Neural progenitor cell (in vitro differentiated cells): ENCODE measurements at regions not wholly inside any gene's neighbourhood (a gene's known extent, or its start where the extent isn't known, plus 50 kb on each side); places are given as distances from the start of the nearest gene placed in this dataset.

Experiments used
- DNase-seq: peaks from one replicate; pipeline ENCODE4 v3.0.0-alpha.2; 2016; ENCODE audit warnings: low spot score
- H2AFZ ChIP-seq: fragments of 200-600 bp; sonication (generic); replicated peaks from 2 replicates; pipeline ENCODE4 v1.6.1; 2016; ENCODE audit warnings: antibody characterized with exemption
- H3F3A ChIP-seq: fragments of 200-600 bp; sonication (generic); 2 replicates; pipeline ENCODE4 v1.6.1; 2016; ENCODE audit warnings: antibody characterized with exemption, low read depth
- H3K27ac ChIP-seq: fragments of 200-600 bp; sonication (generic); 2 replicates; pipeline ENCODE4 v1.5.1; 2016; ENCODE audit warnings: mild to moderate bottlenecking
- H3K27me3 ChIP-seq: fragments of 200-600 bp; sonication (generic); 2 replicates; pipeline ENCODE4 v1.6.1; 2016; ENCODE audit warnings: mild to moderate bottlenecking, moderate library complexity
- H3K36me3 ChIP-seq: fragments of 200-600 bp; sonication (generic); 2 replicates; pipeline ENCODE4 v1.5.1; 2016
- H3K4me1 ChIP-seq: fragments of 200-600 bp; sonication (generic); 2 replicates; pipeline ENCODE4 v1.6.1; 2016; ENCODE audit warnings: mixed run types
- H3K4me2 ChIP-seq: fragments of 200-600 bp; sonication (generic); 2 replicates; pipeline ENCODE4 v1.6.1; 2016
- H3K4me3 ChIP-seq: fragments of 200-600 bp; sonication (generic); 2 replicates; pipeline ENCODE4 v1.5.1; 2016
- H3K79me2 ChIP-seq: fragments of 200-600 bp; sonication (generic); 2 replicates; pipeline ENCODE4 v1.6.1; 2016; ENCODE audit warnings: low read depth
- H3K9ac ChIP-seq: fragments of 200-600 bp; sonication (generic); 2 replicates; pipeline ENCODE4 v1.6.1; 2016
- H3K9me3 ChIP-seq: fragments of 200-600 bp; sonication (generic); 2 replicates; pipeline ENCODE4 v1.5.1; 2016; ENCODE audit warnings: low read depth
- H4K20me1 ChIP-seq: fragments of 200-600 bp; sonication (generic); 2 replicates; pipeline ENCODE4 v1.6.1; 2016; ENCODE audit warnings: low read depth
- H3K27ac Mint-ChIP-seq: 3 replicates; pipeline ENCODE4 v1.8.0; 2021; ENCODE audit warnings: mixed read lengths
- H3K27me3 Mint-ChIP-seq: 2 replicates; pipeline ENCODE4 v1.8.0; 2022; ENCODE audit warnings: low read depth, mild to moderate bottlenecking, inconsistent platforms, moderate library complexity, mixed read lengths; ENCODE audit not compliant: insufficient read depth
- H3K36me3 Mint-ChIP-seq: 3 replicates; pipeline ENCODE4 v1.8.0; 2021; ENCODE audit warnings: mixed read lengths
- H3K4me1 Mint-ChIP-seq: 3 replicates; pipeline ENCODE4 v1.8.0; 2021; ENCODE audit warnings: mixed read lengths
- H3K4me3 Mint-ChIP-seq: 3 replicates; pipeline ENCODE4 v1.8.0; 2021; ENCODE audit warnings: mild to moderate bottlenecking, moderate library complexity, mixed read lengths
- H3K9me3 Mint-ChIP-seq: 3 replicates; pipeline ENCODE4 v1.8.0; 2020; ENCODE audit warnings: mixed read lengths
- CTCF ChIP-seq: fragments of 200-600 bp; sonication (generic); IDR thresholded peaks from 2 replicates; pipeline ENCODE4 v1.5.1; 2017; ENCODE audit warnings: antibody characterized with exemption, mild to moderate bottlenecking
- EZH2 ChIP-seq: fragments of 200-600 bp; sonication (generic); IDR thresholded peaks from 2 replicates; pipeline ENCODE4 v1.6.1; 2017; ENCODE audit warnings: antibody characterized with exemption, mild to moderate bottlenecking, moderate library complexity
- EZH2phosphoT487 ChIP-seq: fragments of 200-600 bp; sonication (generic); IDR thresholded peaks from 2 replicates; pipeline ENCODE4 v1.6.1; 2017; ENCODE audit warnings: antibody characterized with exemption

- Mint-ChIP-seq H3K9me3 (no peaks in the 10 kb centered on the region), H3K27me3 (no peaks in the 10 kb centered on the region), H3K4me1 (peaks cover 17% of the 10 kb centered on the region), H3K27ac (no peak overlapping the region), H3K4me3 (no peak overlapping the region), H3K36me3 (no peaks in the 10 kb centered on the region)
- Histone ChIP-seq H3K4me1 (no peaks in the 10 kb centered on the region), H3K4me3 (no peak overlapping the region), H3K9me3 (no peaks in the 10 kb centered on the region), H4K20me1 (no peaks in the 10 kb centered on the region), H3K27ac (no peak overlapping the region), H3K9ac (no peak overlapping the region), H3F3A (no peaks in the 10 kb centered on the region), H3K36me3 (no peaks in the 10 kb centered on the region), H3K4me2 (no peak overlapping the region), H2AFZ (no peak overlapping the region), H3K27me3 (no peaks in the 10 kb centered on the region), H3K79me2 (no peaks in the 10 kb centered on the region)
- DNase-seq: no peak
- no peak for TF ChIP-seq EZH2
- TF ChIP-seq EZH2phosphoT487: no peak
- no peak for TF ChIP-seq CTCF
Observed at GRCh38 chr4:158999166-158999682, 103.7 kb upstream of the RAPGEF2 start.

- H3K36me3 Mint-ChIP-seq: no peaks in the 10 kb centered on the region
- H3K27me3 ChIP-seq: no peaks in the 10 kb centered on the region
- no peak for TF ChIP-seq CTCF
- no peak for TF ChIP-seq EZH2
- TF ChIP-seq EZH2phosphoT487: no peak
- no peak for DNase-seq
- no peak overlapping the region for H3K4me2 ChIP-seq
- H3K36me3 ChIP-seq: no peaks in the 10 kb centered on the region
- H3K79me2 ChIP-seq: no peaks in the 10 kb centered on the region
- peaks cover 17% of the 10 kb centered on the region for H3K4me1 Mint-ChIP-seq
- no peaks in the 10 kb centered on the region for H3K4me1 ChIP-seq
- no peaks in the 10 kb centered on the region for H4K20me1 ChIP-seq
- no peaks in the 10 kb centered on the region for H3K9me3 ChIP-seq
- no peaks in the 10 kb centered on the region for H3K9me3 Mint-ChIP-seq
- no peaks in the 10 kb centered on the region for H3K27me3 Mint-ChIP-seq
- H3K4me3 ChIP-seq: no peak overlapping the region
- H3F3A ChIP-seq: no peaks in the 10 kb centered on the region
- no peak overlapping the region for H3K4me3 Mint-ChIP-seq
- H3K27ac ChIP-seq: no peak overlapping the region
- H2AFZ ChIP-seq: no peak overlapping the region
- H3K9ac ChIP-seq: no peak overlapping the region
- H3K27ac Mint-ChIP-seq: no peak overlapping the region
Observed at GRCh38 chr4:158999849-159000248, 103.0 kb upstream of the RAPGEF2 start.

- Mint-ChIP-seq H3K36me3 (no peaks in the 10 kb centered on the region), H3K9me3 (no peaks in the 10 kb centered on the region), H3K27ac (no peak overlapping the region), H3K27me3 (no peaks in the 10 kb centered on the region), H3K4me3 (no peak overlapping the region), H3K4me1 (peaks cover 14% of the 10 kb centered on the region)
- Histone ChIP-seq H3K4me3 (no peak overlapping the region), H3F3A (no peaks in the 10 kb centered on the region), H3K4me1 (peaks cover 5% of the 10 kb centered on the region), H4K20me1 (no peaks in the 10 kb centered on the region), H3K4me2 (no peak overlapping the region), H3K79me2 (no peaks in the 10 kb centered on the region), H2AFZ (no peak overlapping the region), H3K9me3 (no peaks in the 10 kb centered on the region), H3K36me3 (no peaks in the 10 kb centered on the region), H3K27me3 (peaks cover 8% of the 10 kb centered on the region), H3K27ac (no peak overlapping the region), H3K9ac (no peak overlapping the region)
- TF ChIP-seq CTCF (no peak), EZH2 (no peak), EZH2phosphoT487 (no peak)
- no peak for DNase-seq
Observed at GRCh38 chr4:159002950-159003349, 99.9 kb upstream of the RAPGEF2 start.
